Left hindlimb (tissue), 1 donor: ENCODE measurements at regions not wholly inside any gene's neighbourhood (a gene's known extent, or its start where the extent isn't known, plus 50 kb on each side); places are given as distances from the start of the nearest gene placed in this dataset.

Experiments used
- DNase-seq: peaks from one replicate; pipeline ENCODE4 v3.0.0-alpha.2; 2018

DNA sequence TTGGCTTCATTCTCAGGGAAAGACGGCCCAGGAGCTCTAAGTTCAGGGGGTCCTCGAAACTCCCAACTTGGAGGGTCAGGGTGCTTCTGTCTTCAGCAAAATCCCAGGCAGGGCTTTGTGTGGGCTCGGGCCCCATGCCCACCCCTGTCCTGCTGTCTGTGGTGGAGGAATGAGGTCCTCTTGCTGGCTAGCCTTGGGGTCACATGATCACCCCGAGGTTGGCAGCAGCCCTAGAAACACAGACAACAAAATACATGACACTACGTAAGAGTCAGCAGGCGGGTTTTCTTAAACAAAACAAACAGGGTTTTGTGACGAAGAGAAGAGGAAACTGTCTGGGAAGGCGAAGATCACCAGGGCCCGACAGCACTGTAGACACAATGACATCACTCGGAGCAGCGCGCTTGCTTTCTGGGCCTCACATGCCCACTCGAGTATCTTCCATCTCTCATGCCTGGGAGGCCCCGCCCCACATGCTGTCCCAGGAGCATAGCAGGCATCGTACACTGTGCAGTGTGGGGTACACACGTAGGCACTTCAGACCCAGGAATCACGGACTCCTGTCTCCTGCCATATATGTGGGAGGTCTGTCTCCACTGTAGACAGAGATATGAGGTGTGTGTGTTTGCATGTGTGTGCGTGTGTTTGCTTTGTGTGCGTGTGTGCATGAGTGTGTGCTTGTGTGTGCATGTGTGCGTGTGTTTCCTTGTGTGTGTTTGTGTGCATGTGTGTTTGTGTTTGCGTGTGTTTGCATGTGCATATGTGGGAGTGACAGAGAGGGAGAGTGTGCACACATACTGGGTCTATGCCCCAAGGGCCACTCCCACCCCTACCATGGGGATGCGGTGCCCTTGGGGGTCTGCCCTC is 94.7 kb downstream of the SIK1 start:
- peak; percentile 70 for DNase-seq

DNA sequence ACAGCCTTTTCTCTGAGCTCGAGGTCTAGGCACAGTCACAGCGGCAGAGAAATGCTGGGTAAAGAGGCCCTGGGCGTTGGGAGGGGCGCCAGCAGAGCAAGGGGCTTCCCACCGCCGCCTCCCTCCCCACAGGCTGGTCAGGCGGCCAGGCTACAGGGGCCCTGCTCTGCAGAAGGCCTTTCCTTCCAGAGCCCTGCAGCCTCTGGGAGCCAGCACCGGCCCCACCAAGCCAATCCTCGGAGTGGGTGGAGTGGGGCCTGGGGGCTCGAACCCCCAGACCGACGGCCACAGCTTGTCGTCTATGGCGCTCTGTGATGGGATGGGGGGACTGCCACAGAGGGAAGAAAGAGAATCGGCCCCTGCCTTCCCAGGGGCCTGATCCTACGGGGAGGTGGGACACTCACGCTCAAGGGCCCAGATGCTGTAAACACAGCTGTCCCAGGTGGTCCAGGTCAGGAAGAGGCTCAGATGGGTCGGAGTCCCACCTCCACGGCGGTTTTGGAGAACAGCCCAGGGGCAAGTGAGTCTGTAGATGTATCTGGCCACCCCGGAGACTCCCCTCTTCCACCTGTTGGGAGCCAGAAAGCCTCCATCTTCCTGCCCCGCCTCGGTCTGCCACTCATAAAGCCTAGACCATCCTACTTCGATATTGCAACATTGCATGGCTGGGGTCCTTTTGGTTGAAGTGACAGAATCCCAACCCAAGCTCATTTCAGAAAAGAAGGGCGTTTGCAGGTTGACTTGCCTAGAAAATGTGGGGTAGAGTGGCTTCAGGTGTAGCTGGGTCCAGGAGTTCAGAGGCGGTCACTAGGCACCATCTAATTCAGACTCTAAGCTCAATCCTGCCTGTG is 95.6 kb downstream of the SIK1 start:
- DNase-seq, result no peak

DNA sequence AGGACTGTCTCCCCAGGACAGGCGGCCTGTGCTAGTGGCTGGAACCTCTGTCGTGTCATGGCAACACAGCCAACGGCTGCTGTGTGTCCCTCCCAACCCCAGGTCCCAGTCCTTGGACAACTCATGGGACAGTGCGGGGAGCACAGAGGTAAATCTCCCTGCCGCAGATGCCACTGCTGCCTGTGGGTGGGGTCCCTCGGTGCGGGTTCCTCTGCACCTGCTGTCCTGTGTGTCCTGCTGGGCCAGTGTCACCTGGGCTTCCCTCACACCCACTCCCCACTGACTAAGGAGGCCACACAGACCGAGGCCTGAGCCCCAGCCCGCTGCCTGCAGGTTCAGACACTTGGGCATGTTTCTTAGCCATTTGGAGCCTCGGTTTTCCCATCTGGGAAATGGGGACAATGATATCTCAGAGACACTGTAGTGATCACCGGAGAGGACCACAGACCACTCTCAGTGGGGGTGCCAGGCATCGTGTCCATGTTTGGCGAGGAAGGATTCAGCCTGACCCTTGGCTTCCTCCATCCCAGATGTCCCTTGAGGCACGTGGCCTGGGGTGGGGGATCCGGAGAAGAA is 96.5 kb downstream of the SIK1 start:
- no peak for DNase-seq

DNA sequence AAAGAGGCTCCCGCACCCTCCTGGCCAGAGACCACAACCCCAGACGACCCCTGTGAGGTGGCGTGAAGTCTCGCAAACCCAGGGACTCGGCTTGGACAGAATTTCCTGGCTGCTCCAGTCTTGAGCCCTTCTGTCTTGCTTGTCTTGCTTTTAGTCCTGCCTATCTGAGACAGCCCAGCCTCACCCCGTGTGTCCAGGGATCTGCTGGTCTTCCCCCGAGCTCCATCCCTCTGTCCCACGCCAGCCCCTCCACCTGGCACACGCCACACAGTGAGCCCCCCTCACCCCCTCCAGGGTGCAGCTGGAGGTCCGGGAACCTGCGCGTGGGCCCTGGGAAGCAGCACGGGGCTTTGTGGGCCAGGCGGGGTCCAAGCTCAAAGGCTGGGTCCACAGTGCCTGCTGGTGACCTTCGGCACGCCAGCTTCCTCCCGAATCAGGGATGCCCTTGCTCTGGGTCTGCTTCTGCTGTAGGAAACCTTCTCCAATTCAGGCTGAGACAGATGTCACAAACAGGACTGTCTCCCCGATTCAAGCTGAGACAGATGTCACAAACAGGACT is 97.1 kb downstream of the SIK1 start:
- no peak for DNase-seq

DNA sequence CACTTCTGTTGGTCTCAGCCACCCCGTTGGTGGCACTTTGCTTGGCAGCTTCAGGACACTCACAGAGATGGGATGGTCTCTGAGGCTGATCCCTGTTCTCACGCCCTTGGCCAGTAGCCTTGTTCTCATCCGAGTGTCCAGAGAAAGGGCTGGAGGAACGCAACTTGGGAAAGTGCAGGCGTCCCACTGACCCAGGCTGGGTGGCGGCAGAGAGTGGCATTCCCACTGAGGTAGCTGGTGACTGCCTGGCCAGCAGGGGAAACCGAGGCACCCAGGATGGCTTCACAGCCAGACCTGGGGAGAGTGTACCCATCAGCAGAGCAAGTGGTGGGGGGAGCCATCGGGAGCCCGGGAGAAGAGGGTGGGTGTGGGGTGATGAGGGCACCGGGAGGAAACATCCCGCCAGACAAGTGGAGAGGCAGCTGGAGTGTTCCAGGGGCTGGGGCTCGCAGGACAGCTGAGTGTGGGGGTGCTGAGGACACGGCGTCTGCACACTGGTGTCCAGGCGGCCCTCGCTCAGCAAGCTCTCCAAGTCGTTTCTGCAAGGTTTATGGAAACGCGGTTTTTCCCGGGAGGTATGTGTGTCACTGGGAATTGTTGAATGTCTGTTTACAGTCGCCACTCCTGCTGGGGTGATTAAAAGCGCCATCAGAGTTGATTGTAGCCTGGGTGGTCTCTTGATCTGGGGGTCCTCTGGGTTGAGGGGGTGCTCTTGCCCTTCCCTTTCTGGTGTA is 97.8 kb downstream of the SIK1 start:
- DNase-seq, result no peak

DNA sequence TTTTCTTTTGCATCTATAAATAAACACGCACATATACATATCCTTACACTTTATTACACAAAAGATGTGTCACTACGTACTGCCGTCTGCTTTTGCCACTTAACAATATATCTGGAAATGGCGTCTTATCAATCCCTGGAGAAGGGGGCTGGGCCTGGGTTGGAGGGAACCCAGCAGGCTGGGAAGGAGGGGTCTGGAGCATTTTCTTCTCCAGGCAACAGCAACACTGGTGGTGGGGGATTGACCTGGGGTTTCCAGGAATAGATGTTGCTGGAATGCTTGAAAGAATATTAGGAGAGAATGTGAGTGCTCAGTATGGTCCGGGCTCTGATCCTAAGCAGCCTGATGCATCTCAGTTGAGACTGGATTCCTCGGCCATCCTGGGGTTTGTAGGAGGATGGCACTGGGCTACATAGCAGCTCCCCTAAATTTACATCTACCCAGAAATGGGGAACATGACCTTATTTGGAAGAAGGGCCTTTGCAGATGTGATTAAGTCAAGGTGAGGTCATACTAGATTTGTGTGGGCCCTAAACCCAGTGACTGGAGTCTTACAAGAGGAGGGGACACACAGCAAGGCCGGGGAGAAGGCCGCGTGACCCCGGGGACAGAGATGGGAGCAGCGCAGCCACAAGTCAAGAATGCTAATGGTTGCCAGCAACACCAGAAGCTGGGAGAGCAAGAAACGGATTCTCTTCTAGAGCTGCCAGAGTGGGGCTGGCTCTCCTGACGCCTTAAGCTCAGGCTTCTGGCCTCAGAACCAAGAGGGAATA is 98.6 kb downstream of the SIK1 start:
- peak; percentile 70 for DNase-seq

DNA sequence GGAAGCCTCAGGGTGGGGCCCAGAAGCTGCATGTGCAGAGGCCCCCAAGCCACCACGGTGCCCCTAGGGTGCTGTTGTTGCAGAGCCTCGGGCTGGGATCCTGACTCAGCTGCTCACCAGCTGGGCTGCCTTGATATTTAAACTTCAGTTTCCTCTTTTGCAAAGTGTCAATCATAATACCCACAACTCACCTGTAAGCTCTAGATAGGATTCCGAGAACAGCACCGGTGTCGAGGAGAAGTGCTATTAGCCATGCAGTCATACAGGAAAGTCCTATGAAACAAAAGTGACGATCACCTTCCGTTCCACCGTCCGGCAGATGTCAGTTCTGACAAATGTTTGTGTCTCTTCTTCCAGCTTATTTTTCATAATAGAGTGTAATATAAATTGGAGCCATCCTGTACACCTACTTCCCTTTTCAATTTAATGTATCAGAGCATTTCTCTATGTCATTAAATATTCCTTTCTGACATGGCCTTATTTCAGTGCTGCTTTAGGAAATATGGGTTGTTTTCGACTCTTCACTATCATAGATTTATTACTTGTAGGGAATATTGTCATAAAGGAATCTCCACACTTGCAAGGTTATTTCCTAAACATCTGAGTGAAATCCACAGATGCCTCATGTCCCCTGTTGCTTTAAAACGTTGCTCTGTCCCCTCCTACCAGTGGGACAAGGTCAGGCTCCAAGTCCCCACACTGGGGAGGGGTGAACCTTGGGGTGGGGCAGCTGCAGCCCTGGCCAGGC is 100.8 kb downstream of the SIK1 start:
- DNase-seq, result no peak

DNA sequence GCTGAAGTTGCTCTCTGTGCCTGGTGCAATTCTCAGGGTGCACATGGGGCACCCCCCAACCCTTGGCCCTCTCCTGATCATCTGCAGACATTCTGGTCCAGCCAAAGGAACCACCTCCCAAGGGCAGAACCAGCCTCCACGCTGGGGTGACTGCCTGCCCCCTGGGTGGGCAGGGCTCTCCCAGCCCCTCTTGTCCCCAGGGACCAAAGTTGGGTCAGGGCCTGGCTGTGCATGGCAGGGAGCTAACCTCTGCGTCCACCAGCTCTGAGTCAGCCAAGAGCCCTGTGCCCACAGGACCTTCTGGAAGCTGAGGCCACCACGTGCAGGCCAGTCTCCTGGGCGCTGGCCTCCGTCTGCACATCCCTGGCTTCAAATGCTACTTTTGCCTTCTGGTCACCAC is 101.9 kb downstream of the SIK1 start:
- no peak for DNase-seq

DNA sequence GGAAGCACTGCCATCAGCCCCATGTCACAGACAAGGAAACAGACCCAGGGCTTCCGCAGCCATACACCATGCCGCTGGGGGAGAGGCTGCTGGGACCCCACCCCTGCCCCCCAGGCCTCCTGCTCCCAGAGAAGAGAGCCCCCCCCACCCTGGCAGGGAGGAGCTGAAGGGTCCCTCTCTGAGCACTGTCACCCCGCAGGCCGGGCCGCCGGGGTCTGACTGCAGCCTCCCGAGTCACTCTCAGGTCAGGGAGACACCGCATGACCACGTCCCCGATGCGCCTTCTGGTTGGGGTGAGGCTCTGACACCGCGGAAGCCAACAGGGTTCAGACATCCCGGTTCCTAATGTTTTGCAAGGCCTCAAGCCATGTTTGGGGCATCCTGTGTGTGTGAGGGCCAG is 102.3 kb downstream of the SIK1 start:
- no peak for DNase-seq

DNA sequence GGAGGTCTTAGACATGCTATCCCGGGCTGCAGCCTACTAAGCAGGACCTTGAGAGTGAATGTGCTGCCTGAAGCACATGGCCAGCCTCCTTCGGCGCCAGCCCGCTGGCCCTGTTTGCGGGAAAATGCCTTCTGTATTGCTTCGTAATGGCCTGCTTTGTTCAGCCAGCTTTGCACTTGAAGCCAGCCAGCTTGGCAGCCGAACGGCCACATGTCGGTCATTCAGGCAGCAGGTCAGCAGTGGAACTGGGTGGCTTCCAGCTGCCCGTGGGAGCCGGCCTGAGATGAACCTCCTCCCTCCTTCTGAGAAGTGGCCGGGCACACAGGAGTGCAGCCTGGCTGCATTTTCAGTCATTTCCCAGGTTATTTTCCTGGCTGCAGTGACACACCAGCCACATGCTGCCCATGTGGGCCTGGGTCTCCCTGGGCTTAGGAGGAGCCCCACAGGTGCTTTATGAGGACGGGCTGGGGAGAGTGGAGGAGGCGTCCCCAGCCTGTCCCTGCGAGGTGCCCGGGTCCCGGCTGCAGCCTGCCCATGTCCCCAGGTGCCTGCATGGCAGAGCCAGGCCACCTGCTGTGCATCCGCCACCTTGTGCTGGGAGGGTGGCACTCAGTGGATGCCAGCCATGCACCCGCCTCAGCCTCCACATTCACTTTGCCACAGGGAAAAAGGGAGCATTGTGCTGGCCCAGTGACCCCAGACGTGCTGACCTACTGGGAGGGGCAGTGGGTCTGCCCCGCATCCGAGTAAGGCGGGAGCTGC is 103.5 kb downstream of the SIK1 start:
- DNase-seq, result no peak

DNA sequence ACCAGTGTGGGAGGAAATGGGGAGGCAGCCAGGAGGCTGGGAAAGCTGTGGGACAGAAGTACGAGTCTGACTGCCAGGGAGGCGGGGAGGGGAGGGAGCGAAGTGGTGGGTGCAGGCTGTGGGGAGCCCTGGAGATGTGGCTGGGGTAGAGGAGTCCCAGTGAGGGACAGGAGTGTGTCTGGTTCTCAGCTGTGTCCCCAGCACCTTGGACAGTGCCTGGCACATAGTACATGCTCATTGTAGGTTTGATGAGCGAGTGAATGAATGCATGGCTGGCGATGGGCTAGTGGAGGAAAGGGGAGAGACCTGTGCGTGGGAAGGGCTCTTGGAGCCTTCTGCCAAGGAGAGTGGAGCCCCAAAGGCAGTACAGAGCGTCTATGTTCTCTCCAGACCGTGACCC is 104.1 kb downstream of the SIK1 start:
- DNase-seq, result no peak

DNA sequence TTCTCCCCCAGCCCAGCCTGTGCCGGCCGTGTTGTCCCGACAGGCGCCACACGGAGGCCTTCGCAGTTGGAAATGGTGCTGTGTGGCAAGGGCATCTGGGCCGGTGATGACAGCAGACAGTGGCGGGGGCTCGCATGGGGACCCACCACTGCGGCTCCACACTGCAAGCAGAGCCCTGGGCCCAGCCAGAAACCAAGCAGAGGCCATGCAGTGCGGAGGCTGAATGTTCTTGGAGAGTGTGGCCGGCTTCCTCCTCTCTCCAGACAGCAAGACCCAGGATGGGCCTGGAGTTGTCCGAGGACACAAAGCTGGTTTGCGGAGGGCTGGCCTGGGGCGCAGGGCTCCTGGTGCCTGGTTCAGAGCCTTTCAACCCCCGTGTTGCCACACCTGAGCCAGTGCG is 104.6 kb downstream of the SIK1 start:
- no peak for DNase-seq

DNA sequence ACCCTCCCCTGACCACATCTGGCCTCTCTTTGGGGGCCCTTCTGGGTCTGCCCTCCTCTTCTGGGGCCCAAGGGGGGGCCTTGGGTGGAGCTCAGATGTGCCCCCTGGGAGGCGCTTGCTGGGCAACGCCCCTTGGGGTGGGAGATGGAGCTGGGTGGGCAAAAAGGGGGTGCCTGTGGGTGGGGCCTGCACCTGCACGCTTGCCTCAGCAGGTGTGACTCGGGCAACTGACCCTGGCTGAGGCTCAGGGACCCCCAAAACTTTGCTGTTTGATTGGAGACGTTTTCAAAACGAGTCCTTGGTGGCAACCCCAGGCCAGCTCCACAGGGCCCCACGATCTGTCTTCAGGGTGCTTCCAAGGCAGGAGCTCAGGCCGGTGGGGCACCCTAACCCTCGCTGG is 105.3 kb downstream of the SIK1 start:
- DNase-seq, result no peak

DNA sequence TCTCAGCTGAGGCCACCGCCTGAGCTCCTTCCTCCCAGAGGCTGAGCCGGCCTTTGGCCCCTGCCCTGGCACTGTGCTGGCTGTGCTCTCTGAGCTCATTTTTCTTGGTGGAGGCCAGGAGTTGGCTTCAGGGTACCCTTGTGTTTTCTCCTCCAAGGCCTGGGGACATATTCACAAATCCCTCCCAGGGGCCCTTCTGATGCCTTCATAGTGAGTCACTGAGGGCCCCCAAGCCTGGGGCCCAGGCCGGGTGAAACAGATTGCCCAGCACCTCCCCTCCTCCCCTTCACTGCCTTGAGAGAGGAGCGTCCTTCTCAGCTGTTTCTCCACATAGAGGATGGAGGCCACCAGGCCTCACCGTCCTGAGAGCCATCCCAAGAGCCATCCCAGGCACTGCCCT is 105.8 kb downstream of the SIK1 start:
- no peak for DNase-seq

DNA sequence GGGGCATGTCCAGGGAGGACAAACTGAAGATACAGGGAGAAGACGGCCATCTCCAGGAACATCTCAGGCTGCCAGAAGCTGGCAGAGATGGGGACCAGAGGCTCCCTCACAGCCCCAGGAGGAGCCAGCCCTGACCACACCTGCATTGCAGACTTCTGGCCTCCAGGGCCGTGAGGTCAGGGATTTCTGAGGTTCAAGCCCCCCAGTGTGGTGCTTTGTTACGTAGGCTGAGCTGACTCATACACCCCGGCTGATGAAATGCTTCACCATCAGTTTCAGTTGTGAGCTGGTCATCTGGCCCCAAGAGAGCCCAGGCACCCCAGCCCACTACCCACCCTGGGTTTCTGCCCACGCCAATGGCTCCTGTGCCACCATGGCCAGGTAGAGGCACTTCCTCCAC is 106.4 kb downstream of the SIK1 start:
- no peak for DNase-seq

DNA sequence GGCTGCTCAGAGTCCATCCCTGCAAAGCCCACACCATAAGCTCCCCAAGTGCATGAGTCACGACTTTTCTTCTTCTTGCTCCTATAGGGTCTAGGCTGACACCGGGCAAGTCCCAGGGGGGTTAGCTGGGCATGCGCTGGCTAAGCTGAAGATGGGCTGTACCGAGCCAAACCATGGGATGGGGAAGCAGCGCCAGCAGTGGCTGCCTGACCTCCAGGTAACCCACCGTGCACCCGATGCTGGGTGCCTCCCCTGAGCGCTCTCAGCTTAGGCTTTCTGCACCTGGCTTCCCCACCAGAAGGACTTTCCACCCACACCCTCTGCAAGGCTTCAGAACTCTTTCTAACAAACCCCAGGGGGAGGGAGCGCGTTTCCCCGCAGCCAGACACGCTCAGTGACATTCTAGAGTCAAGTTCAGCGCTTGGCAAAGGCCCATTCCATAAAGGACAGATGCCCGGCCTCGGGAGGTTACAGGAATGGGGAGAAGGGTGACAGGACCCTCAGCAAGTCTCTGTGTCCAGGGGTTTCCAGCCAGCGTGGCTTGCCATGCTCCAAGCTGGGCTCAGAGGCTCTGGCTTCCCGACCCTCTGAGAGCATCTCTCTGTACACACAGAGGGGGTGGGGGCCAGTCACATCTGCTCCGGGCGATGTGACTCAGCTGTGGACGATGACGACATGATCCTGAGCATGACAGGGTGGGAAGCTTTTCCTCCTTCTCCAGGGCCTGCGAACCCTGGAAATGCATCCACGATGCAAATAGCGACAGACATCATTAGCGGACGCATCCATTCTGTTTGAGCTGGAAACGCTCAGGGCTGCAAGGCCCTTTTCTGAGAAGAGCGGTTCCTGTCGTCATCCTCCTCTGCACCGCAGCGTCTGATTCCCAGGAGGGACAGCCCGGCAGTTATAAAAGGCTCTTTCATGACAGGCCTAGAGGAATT is 107.8 kb downstream of the SIK1 start:
- DNase-seq, result peak; percentile 78

DNA sequence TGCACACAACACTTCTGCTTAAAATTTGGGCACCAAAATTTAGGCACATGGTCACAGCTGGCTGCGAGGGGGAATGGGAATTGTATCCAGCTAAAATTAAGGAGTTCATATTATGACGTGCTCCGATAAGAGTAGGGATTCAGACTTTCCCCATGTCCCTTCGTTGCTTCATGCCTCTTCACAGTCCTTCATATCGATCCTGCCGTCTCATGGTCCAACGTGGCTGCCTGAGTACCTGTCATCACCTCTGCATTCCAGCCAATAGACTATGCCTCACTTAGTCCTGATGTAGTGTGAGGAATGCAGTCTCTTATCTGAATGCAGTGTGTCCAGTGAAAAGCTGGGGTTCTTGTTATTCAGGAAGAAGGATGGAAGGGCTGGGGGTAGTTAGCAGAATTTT is 108.6 kb downstream of the SIK1 start:
- no peak for DNase-seq

DNA sequence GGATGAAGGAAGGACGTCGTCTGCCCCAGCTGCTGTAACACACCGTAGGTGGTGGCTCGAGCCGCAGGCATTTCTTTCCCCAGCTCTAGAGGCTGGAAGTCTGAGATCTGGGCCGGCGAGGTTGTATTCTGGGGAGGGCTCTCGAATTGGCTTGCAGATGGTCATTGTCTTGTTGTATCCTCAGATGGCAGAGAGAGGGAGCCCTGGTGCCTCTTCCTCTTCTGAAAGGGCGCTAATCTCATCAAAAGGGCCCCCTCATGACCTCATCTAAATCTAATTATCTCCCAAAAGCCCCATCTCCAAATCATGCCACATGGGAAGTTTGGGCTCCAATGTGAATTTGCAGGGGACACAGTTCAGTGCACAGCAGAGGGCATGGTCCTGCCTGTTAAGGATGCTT is 109.0 kb downstream of the SIK1 start:
- no peak for DNase-seq

DNA sequence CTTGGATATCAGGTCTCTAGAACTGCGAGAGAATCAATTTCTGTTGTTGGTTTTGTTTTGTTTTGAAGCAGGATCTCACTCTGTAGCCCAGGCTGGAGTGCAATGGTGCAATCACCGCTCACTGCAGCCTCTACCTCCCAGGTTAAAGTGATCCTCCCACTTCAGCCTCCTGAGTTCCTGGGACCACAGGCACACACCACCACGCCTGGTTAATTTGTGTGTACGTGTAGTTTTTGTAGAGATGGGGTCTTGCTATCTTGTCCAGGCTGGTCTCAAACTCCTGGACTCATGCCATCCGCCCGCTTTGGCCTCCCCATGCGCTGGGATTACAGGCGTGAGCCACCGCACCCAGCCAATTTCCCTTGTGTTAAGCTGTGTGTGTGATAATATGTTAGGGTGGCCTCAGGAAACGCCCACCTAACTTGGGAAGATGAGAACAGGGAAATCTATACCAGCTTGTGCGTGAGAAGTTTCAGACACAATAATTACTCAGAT is 109.6 kb downstream of the SIK1 start:
- DNase-seq, result no peak
